K562 (cell line): ENCODE measurements at regions not wholly inside any gene's neighbourhood (a gene's known extent, or its start where the extent isn't known, plus 50 kb on each side); places are given as distances from the start of the nearest gene placed in this dataset.

Experiments
- ATAC-seq: fragments of 200-7000 bp; cut with Tn5 transposase; 3 replicates; pipeline ENCODE4 v1.9.1; 2020; ENCODE audit warnings: moderate library complexity
- BruUV-seq: library from RNA; stranded (reverse); fragments of 400-500 nt; replicated peaks from 2 replicates; lab custom pipeline; 2021; lab: Mats Ljungman, UMichigan
- CTCF ChIA-PET: fragments of 300-600 bp; formaldehyde crosslinking; extraction: SDS; loops from one replicate; lab custom pipeline; 2021; ENCODE audit warnings: low intra/inter-chr PET ratio; lab: Yijun Ruan, JAX
- POLR2A ChIA-PET: fragments of 300-600, 350-650 bp; sonication (Branson Sonifier 250); formaldehyde crosslinking; extraction: SDS; loops from one replicate; lab custom pipeline; 2021; ENCODE audit warnings: antibody characterized with exemption, inconsistent platforms; lab: Yijun Ruan, JAX
- DNase-seq, 4 experiments: peaks; one replicate each; pipeline versions ENCODE4 v3.0.0 to v3.0.0-alpha.2; 2011 to 2018; ENCODE audit warnings: low spot score in 3 of 4, mixed read lengths in 3 of 4; ENCODE audit errors: extremely low read depth in 1 of 4
- FAIRE-seq: peaks from 2 replicates; lab custom pipeline; 2011; peaks lifted over from hg19 to GRCh38; lab: Jason Lieb, UNC
- H2AFZ ChIP-seq: 2 replicates; pipeline ENCODE4 v1.6.0; 2011; ENCODE audit warnings: low read depth, low read length, control low read depth, inconsistent platforms
- H3K27ac ChIP-seq: fragments of 200-600 bp; 3 replicates; pipeline ENCODE4 v1.8.0; 2011; ENCODE audit warnings: low read depth, mild to moderate bottlenecking, control low read depth, inconsistent platforms, low read length, moderate library complexity, mixed read lengths; ENCODE audit errors: extremely low read depth
- H3K27me3 ChIP-seq, 2 experiments: fragments of 300-600 bp in 1 of 2; 2 replicates in 1 of 2; 3 replicates in 1 of 2; pipeline versions ENCODE4 v1.6.0 to v1.8.0; 2011; ENCODE audit warnings: inconsistent platforms in 2 of 2, low read length in 2 of 2, mild to moderate bottlenecking in 1 of 2, mixed read lengths in 1 of 2, moderate library complexity in 1 of 2; ENCODE audit not compliant: control insufficient read depth in 2 of 2, insufficient read depth in 2 of 2
- H3K36me3 ChIP-seq: fragments of 300-600 bp; 3 replicates; pipeline ENCODE4 v1.8.0; 2011; ENCODE audit warnings: mild to moderate bottlenecking, low read length, inconsistent platforms; ENCODE audit not compliant: control insufficient read depth, insufficient read depth
- H3K4me1 ChIP-seq, 2 experiments: fragments of 200-600 bp in 1 of 2; replicated peaks in 1 of 2; 2 replicates in 1 of 2; 3 replicates in 1 of 2; pipeline versions ENCODE4 v1.5.1 to v1.8.0; 2011; ENCODE audit warnings: inconsistent platforms in 2 of 2, low read length in 2 of 2, mild to moderate bottlenecking in 1 of 2, mixed read lengths in 1 of 2, moderate library complexity in 1 of 2; ENCODE audit not compliant: control insufficient read depth in 2 of 2, insufficient read depth in 2 of 2
- H3K4me2 ChIP-seq: 2 replicates; pipeline ENCODE4 v1.6.1; 2011; ENCODE audit warnings: low read length, control low read depth, inconsistent platforms, mixed read lengths; ENCODE audit not compliant: insufficient read depth
- H3K4me3 ChIP-seq: fragments of 200-600 bp; sonication (generic), shearing (Covaris generic); 2 replicates; pipeline ENCODE4 v1.5.1; 2016; ENCODE audit warnings: control low read depth, inconsistent platforms
- H3K79me2 ChIP-seq: fragments of 200-600 bp; 3 replicates; pipeline ENCODE4 v1.8.0; 2011; ENCODE audit warnings: low read length, inconsistent platforms; ENCODE audit not compliant: control insufficient read depth, insufficient read depth
- H3K9ac ChIP-seq, 2 experiments: 2 replicates each; pipeline versions ENCODE4 v1.6.0 to v1.6.1; 2011; ENCODE audit warnings: low read depth in 2 of 2, low read length in 2 of 2, control low read depth in 1 of 2, inconsistent platforms in 1 of 2, mild to moderate bottlenecking in 1 of 2, mixed read lengths in 1 of 2; ENCODE audit not compliant: insufficient read depth in 1 of 2
- H3K9me1 ChIP-seq: one replicate; pipeline ENCODE4 v1.6.0; 2011; ENCODE audit warnings: inconsistent platforms, mild to moderate bottlenecking, low read length, moderate library complexity; ENCODE audit not compliant: control insufficient read depth, insufficient read depth
- H3K9me3 ChIP-seq: replicated peaks from 2 replicates; pipeline ENCODE4 v1.5.1; 2011; ENCODE audit warnings: low read depth, low read length, inconsistent platforms; ENCODE audit not compliant: control insufficient read depth, insufficient read depth
- H4K20me1 ChIP-seq: replicated peaks from 2 replicates; pipeline ENCODE4 v1.6.1; 2011; ENCODE audit warnings: low read length, inconsistent platforms, mixed read lengths; ENCODE audit not compliant: control insufficient read depth, insufficient read depth
- ATF7 ChIP-seq: fragments of 450-650 bp; IDR thresholded peaks from 2 replicates; pipeline ENCODE4 v1.7.1; 2014; ENCODE audit warnings: mild to moderate bottlenecking, moderate library complexity
- NCOA2 ChIP-seq, 2 experiments: fragments of 450-650 bp; IDR thresholded peaks; 2 replicates each; pipeline ENCODE4 v1.6.1; 2018; ENCODE audit warnings: mild to moderate bottlenecking in 2 of 2, moderate library complexity in 1 of 2; ENCODE audit not compliant: partially characterized antibody in 2 of 2
- POLR2B ChIP-seq: fragments of 450-650 bp; IDR thresholded peaks from 2 replicates; pipeline ENCODE4 v1.6.1; 2018; ENCODE audit warnings: low read depth; ENCODE audit not compliant: partially characterized antibody
- XRCC4 ChIP-seq: IDR thresholded peaks from one replicate; pipeline ENCODE4 v1.6.1; 2011; ENCODE audit not compliant: insufficient read depth, insufficient read length; ENCODE audit errors: extremely low read depth
- ZNF316 ChIP-seq: fragments of 450-650 bp; IDR thresholded peaks from 2 replicates; pipeline ENCODE4 v1.6.1; 2016
- WGBS: fragments of 100-300 bp; shearing (Covaris generic); methylation state at CpG from one replicate; pipeline ENCODE4 v1.1.6; 2016; ENCODE audit warnings: low coverage, mixed read lengths; ENCODE audit not compliant: insufficient coverage; ENCODE audit errors: missing lambda C conversion rate; 5-methylcytosine and 5-hydroxymethylcytosine counted together
- in situ Hi-C: fragments of 300-500 bp; cut with MboI; formaldehyde crosslinking; loops from 4 replicates; pipeline ENCODE4 v1.15.0; 2018; ENCODE audit warnings: inconsistent platforms, mixed read lengths
- intact Hi-C: fragments of 100-400 bp; cut with micrococcal nuclease; formaldehyde crosslinking; loops from 2 replicates; pipeline ENCODE4 v1.14.2; 2022
- TF ChIP-seq, protein P1 (sequence below): sonication (generic); formaldehyde crosslinking; IDR thresholded peaks from 2 replicates; pipeline ENCODE4 v1.9.0; 2022; ENCODE audit warnings: mild to moderate bottlenecking, missing genetic modification reagents
- TF ChIP-seq, protein P2 (sequence below): fragments of 150-350 bp; IDR thresholded peaks from 2 replicates; pipeline ENCODE4 v1.6.1; 2014; ENCODE audit warnings: low read depth, mild to moderate bottlenecking, low read length, borderline replicate concordance
- TF ChIP-seq, protein P3 (sequence below): fragments of 200-600 bp; sonication (generic); IDR thresholded peaks from one replicate; pipeline ENCODE4 v1.6.1; 2012; ENCODE audit warnings: mild to moderate bottlenecking, low read depth, low read length, inconsistent platforms

DNA sequence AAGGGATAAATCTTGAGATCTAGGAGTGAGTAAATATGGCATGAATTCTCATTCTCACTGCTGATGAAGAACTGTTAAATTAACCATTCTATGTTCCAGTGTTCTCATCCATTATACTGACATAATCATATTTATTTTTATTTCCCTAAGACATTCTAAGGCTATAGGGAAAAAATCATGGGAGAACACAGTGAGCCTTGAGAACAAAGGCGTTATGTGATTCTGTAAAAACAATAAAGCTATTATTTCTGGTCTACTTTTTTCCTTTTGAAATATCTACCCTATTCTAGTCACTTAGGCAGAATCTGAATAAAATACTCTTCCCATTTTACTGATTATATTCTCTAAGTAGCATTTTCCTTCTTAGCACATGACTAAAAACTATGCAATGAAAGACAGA is 155.7 kb upstream of the ADAMTS16 start:
- no peaks in the 10 kb centered on the region; the same call in 1 of the 2 replicates for H4K20me1 ChIP-seq
- FAIRE-seq (no peak), DNase-seq (no peak), ATAC-seq (no peak)
- H2AFZ ChIP-seq: no peak overlapping the region
- no peaks in the 10 kb centered on the region for H3K79me2 ChIP-seq
- ChIA-PET CTCF (no interaction called here), POLR2A (no interaction called here)
- H3K27ac ChIP-seq: no peak overlapping the region
- no peak overlapping the region for H3K9ac ChIP-seq
- no TSS peak for BruUV-seq
- no peaks in the 10 kb centered on the region for H3K36me3 ChIP-seq
- in situ Hi-C loops: no loop called here
- H3K27me3 ChIP-seq: no peaks in the 10 kb centered on the region; a peak in 1 of 5 replicates
- no peaks in the 10 kb centered on the region for H3K4me1 ChIP-seq
- intact Hi-C loops: no loop called here
- no peaks in the 10 kb centered on the region for H3K9me3 ChIP-seq
- WGBS: 0% methylated on average over 1 of the region's 1 CpG
- no peaks in the 10 kb centered on the region for H3K9me1 ChIP-seq
- no peak overlapping the region for H3K4me2 ChIP-seq
- H3K4me3 ChIP-seq: no peak overlapping the region
- TF ChIP-seq NCOA2 (IDR thresholded peaks at IDR 0.05; ENCODE audit: partially characterized antibody in 2 of 2) (no peak), ATF7 (no peak), ZNF316 (no peak), XRCC4 (no peak), POLR2B (no peak)
- TF ChIP-seq, protein P1, sequence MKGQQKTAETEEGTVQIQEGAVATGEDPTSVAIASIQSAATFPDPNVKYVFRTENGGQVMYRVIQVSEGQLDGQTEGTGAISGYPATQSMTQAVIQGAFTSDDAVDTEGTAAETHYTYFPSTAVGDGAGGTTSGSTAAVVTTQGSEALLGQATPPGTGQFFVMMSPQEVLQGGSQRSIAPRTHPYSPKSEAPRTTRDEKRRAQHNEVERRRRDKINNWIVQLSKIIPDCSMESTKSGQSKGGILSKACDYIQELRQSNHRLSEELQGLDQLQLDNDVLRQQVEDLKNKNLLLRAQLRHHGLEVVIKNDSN (CRISPR knock-in tag): no peak
- TF ChIP-seq, protein P2, sequence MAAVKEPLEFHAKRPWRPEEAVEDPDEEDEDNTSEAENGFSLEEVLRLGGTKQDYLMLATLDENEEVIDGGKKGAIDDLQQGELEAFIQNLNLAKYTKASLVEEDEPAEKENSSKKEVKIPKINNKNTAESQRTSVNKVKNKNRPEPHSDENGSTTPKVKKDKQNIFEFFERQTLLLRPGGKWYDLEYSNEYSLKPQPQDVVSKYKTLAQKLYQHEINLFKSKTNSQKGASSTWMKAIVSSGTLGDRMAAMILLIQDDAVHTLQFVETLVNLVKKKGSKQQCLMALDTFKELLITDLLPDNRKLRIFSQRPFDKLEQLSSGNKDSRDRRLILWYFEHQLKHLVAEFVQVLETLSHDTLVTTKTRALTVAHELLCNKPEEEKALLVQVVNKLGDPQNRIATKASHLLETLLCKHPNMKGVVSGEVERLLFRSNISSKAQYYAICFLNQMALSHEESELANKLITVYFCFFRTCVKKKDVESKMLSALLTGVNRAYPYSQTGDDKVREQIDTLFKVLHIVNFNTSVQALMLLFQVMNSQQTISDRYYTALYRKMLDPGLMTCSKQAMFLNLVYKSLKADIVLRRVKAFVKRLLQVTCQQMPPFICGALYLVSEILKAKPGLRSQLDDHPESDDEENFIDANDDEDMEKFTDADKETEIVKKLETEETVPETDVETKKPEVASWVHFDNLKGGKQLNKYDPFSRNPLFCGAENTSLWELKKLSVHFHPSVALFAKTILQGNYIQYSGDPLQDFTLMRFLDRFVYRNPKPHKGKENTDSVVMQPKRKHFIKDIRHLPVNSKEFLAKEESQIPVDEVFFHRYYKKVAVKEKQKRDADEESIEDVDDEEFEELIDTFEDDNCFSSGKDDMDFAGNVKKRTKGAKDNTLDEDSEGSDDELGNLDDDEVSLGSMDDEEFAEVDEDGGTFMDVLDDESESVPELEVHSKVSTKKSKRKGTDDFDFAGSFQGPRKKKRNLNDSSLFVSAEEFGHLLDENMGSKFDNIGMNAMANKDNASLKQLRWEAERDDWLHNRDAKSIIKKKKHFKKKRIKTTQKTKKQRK: no peak
- TF ChIP-seq, protein P3, sequence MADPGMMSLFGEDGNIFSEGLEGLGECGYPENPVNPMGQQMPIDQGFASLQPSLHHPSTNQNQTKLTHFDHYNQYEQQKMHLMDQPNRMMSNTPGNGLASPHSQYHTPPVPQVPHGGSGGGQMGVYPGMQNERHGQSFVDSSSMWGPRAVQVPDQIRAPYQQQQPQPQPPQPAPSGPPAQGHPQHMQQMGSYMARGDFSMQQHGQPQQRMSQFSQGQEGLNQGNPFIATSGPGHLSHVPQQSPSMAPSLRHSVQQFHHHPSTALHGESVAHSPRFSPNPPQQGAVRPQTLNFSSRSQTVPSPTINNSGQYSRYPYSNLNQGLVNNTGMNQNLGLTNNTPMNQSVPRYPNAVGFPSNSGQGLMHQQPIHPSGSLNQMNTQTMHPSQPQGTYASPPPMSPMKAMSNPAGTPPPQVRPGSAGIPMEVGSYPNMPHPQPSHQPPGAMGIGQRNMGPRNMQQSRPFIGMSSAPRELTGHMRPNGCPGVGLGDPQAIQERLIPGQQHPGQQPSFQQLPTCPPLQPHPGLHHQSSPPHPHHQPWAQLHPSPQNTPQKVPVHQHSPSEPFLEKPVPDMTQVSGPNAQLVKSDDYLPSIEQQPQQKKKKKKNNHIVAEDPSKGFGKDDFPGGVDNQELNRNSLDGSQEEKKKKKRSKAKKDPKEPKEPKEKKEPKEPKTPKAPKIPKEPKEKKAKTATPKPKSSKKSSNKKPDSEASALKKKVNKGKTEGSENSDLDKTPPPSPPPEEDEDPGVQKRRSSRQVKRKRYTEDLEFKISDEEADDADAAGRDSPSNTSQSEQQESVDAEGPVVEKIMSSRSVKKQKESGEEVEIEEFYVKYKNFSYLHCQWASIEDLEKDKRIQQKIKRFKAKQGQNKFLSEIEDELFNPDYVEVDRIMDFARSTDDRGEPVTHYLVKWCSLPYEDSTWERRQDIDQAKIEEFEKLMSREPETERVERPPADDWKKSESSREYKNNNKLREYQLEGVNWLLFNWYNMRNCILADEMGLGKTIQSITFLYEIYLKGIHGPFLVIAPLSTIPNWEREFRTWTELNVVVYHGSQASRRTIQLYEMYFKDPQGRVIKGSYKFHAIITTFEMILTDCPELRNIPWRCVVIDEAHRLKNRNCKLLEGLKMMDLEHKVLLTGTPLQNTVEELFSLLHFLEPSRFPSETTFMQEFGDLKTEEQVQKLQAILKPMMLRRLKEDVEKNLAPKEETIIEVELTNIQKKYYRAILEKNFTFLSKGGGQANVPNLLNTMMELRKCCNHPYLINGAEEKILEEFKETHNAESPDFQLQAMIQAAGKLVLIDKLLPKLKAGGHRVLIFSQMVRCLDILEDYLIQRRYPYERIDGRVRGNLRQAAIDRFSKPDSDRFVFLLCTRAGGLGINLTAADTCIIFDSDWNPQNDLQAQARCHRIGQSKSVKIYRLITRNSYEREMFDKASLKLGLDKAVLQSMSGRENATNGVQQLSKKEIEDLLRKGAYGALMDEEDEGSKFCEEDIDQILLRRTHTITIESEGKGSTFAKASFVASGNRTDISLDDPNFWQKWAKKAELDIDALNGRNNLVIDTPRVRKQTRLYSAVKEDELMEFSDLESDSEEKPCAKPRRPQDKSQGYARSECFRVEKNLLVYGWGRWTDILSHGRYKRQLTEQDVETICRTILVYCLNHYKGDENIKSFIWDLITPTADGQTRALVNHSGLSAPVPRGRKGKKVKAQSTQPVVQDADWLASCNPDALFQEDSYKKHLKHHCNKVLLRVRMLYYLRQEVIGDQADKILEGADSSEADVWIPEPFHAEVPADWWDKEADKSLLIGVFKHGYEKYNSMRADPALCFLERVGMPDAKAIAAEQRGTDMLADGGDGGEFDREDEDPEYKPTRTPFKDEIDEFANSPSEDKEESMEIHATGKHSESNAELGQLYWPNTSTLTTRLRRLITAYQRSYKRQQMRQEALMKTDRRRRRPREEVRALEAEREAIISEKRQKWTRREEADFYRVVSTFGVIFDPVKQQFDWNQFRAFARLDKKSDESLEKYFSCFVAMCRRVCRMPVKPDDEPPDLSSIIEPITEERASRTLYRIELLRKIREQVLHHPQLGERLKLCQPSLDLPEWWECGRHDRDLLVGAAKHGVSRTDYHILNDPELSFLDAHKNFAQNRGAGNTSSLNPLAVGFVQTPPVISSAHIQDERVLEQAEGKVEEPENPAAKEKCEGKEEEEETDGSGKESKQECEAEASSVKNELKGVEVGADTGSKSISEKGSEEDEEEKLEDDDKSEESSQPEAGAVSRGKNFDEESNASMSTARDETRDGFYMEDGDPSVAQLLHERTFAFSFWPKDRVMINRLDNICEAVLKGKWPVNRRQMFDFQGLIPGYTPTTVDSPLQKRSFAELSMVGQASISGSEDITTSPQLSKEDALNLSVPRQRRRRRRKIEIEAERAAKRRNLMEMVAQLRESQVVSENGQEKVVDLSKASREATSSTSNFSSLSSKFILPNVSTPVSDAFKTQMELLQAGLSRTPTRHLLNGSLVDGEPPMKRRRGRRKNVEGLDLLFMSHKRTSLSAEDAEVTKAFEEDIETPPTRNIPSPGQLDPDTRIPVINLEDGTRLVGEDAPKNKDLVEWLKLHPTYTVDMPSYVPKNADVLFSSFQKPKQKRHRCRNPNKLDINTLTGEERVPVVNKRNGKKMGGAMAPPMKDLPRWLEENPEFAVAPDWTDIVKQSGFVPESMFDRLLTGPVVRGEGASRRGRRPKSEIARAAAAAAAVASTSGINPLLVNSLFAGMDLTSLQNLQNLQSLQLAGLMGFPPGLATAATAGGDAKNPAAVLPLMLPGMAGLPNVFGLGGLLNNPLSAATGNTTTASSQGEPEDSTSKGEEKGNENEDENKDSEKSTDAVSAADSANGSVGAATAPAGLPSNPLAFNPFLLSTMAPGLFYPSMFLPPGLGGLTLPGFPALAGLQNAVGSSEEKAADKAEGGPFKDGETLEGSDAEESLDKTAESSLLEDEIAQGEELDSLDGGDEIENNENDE: no peak
